SK-N-SH treated with all-trans-retinoic acid at 6 μM for 48 hours (cell line): ENCODE measurements at regions not wholly inside any gene's neighbourhood (a gene's known extent, or its start where the extent isn't known, plus 50 kb on each side); places are given as distances from the start of the nearest gene placed in this dataset.

Experiments
- ATAC-seq: fragments of 200-7000 bp; cut with Tn5 transposase; 3 replicates; pipeline ENCODE4 v1.9.1; 2020; ENCODE audit warnings: mild to moderate bottlenecking, moderate library complexity
- BACH2 ChIP-seq: fragments of 250-450 bp; sonication (Bioruptor Pico); IDR thresholded peaks from 2 replicates; pipeline ENCODE4 v1.9.0; 2021; ENCODE audit warnings: mild to moderate bottlenecking, borderline replicate concordance
- CREB5 ChIP-seq: fragments of 250-450 bp; sonication (Bioruptor Pico); IDR thresholded peaks from 2 replicates; pipeline ENCODE4 v1.5.1; 2020; ENCODE audit warnings: low read depth, mild to moderate bottlenecking, moderate library complexity
- CSRNP3 ChIP-seq: fragments of 250-450 bp; sonication (Bioruptor Pico); IDR thresholded peaks from 2 replicates; pipeline ENCODE4 v1.5.1; 2021; ENCODE audit warnings: mild to moderate bottlenecking, moderate library complexity
- ESRRG ChIP-seq: fragments of 250-450 bp; sonication (Bioruptor Pico); IDR thresholded peaks from 2 replicates; pipeline ENCODE4 v1.6.1; 2021; ENCODE audit warnings: mild to moderate bottlenecking
- GLIS3 ChIP-seq: fragments of 250-450 bp; sonication (Bioruptor Pico); IDR thresholded peaks from 2 replicates; pipeline ENCODE4 v1.5.0; 2020; ENCODE audit warnings: mild to moderate bottlenecking, moderate library complexity
- ISL1 ChIP-seq: fragments of 250-450 bp; sonication (Bioruptor Pico); IDR thresholded peaks from 2 replicates; pipeline ENCODE4 v2.1.2; 2022; ENCODE audit warnings: mild to moderate bottlenecking, moderate library complexity
- OSR1 ChIP-seq: fragments of 250-450 bp; sonication (Bioruptor Pico); IDR thresholded peaks from 2 replicates; pipeline ENCODE4 v1.8.0; 2022; ENCODE audit warnings: moderate library complexity, mild to moderate bottlenecking, inconsistent platforms
- PATZ1 ChIP-seq: fragments of 250-450 bp; sonication (Bioruptor Pico); IDR thresholded peaks from 2 replicates; pipeline ENCODE4 v1.8.0; 2020; ENCODE audit warnings: mild to moderate bottlenecking, moderate library complexity, borderline replicate concordance
- POU6F1 ChIP-seq: fragments of 250-450 bp; sonication (Bioruptor Pico); IDR thresholded peaks from 2 replicates; pipeline ENCODE4 v1.8.0; 2021; ENCODE audit warnings: low read depth, mild to moderate bottlenecking, moderate library complexity, borderline replicate concordance
- PPARA ChIP-seq: fragments of 250-450 bp; sonication (Bioruptor Pico); IDR thresholded peaks from 2 replicates; pipeline ENCODE4 v1.5.0; 2020; ENCODE audit warnings: mild to moderate bottlenecking, borderline replicate concordance
- RARB ChIP-seq: fragments of 250-450 bp; sonication (Bioruptor Pico); IDR thresholded peaks from 2 replicates; pipeline ENCODE4 v1.8.0; 2021; ENCODE audit warnings: mild to moderate bottlenecking, moderate library complexity
- TCF4 ChIP-seq: fragments of 250-450 bp; sonication (Bioruptor Pico); IDR thresholded peaks from 2 replicates; pipeline ENCODE4 v1.8.0; 2021; ENCODE audit warnings: mild to moderate bottlenecking, moderate library complexity, borderline replicate concordance
- TOX ChIP-seq: fragments of 250-450 bp; sonication (Bioruptor Pico); IDR thresholded peaks from 2 replicates; pipeline ENCODE4 v1.8.0; 2021; ENCODE audit warnings: mild to moderate bottlenecking, moderate library complexity, borderline replicate concordance
- TSHZ2 ChIP-seq: fragments of 250-450 bp; sonication (Bioruptor Pico); IDR thresholded peaks from 2 replicates; pipeline ENCODE4 v1.5.0; 2020; ENCODE audit warnings: mild to moderate bottlenecking, moderate library complexity
- ZC3H10 ChIP-seq: fragments of 250-450 bp; sonication (Bioruptor Pico); IDR thresholded peaks from 2 replicates; pipeline ENCODE4 v1.5.1; 2021; ENCODE audit warnings: mild to moderate bottlenecking, moderate library complexity
- ZFP3 ChIP-seq: fragments of 250-450 bp; sonication (Bioruptor Pico); IDR thresholded peaks from 2 replicates; pipeline ENCODE4 v1.5.0; 2020; ENCODE audit warnings: mild to moderate bottlenecking, moderate library complexity
- ZNF565 ChIP-seq: fragments of 450-650 bp; formaldehyde crosslinking; conservative IDR thresholded peaks from 2 replicates; pipeline ENCODE4 v1.5.0; 2020; ENCODE audit warnings: low read depth, mild to moderate bottlenecking, moderate library complexity
- ZNF70 ChIP-seq: fragments of 450-650 bp; formaldehyde crosslinking; IDR thresholded peaks from 2 replicates; pipeline ENCODE4 v1.5.0; 2020; ENCODE audit warnings: mild to moderate bottlenecking, moderate library complexity

GRCh38 chr1:83750201-83750600 lies 248.7 kb downstream of the TTLL7 start (continued):
- no peak for TF ChIP-seq CREB5
- TF ChIP-seq GLIS3 (CRISPR knock-in tag), result no peak
- no peak for TF ChIP-seq PPARA (CRISPR knock-in tag)

GRCh38 chr1:83747853-83748482 lies 251.0 kb downstream of the TTLL7 start:
- TF ChIP-seq ZNF565 (CRISPR knock-in tag) (no peak), TCF4 (CRISPR knock-in tag) (peak; percentile 41; the same call in 1 of the 2 replicates), TOX (no peak)
- no peak for ATAC-seq

- TF ChIP-seq TSHZ2 (CRISPR knock-in tag), result no peak
- no peak for TF ChIP-seq PPARA (CRISPR knock-in tag)
- TF ChIP-seq RARB (CRISPR knock-in tag), result no peak
- TF ChIP-seq ZC3H10 (CRISPR knock-in tag), result no peak
- TF ChIP-seq CREB5, result no peak
- TF ChIP-seq CSRNP3, result no peak
- TF ChIP-seq POU6F1 (CRISPR knock-in tag), result no peak
- no peak for TF ChIP-seq GLIS3 (CRISPR knock-in tag)
- TF ChIP-seq OSR1 (CRISPR knock-in tag), result no peak
- no peak for TF ChIP-seq BACH2
- TF ChIP-seq PATZ1 (CRISPR knock-in tag), result no peak
- no peak for TF ChIP-seq TOX
- no peak for TF ChIP-seq ISL1
- TF ChIP-seq ZNF565 (CRISPR knock-in tag), result no peak
- TF ChIP-seq, all 23 proteins: peak for 0
- ATAC-seq, result no peak
Observed at GRCh38 chr1:83746234-83746633, 252.7 kb downstream of the TTLL7 start.

GRCh38 chr1:83742446-83742845 lies 256.5 kb downstream of the TTLL7 start:
- no peak for ATAC-seq
- no peak for TF ChIP-seq ZFP3
- TF ChIP-seq TOX, result no peak
- no peak for TF ChIP-seq PATZ1 (CRISPR knock-in tag)
- TF ChIP-seq ESRRG, result no peak
- TF ChIP-seq ZNF70 (CRISPR knock-in tag), result no peak
- TF ChIP-seq TSHZ2 (CRISPR knock-in tag), result no peak
- TF ChIP-seq CREB5, result no peak
